Retina (tissue), 1 donor: ENCODE measurements at regions not wholly inside any gene's neighbourhood (a gene's known extent, or its start where the extent isn't known, plus 50 kb on each side); places are given as distances from the start of the nearest gene placed in this dataset.

Experiments used
- DNase-seq: peaks from one replicate; pipeline ENCODE4 v3.0.0-alpha.2; 2016

DNA sequence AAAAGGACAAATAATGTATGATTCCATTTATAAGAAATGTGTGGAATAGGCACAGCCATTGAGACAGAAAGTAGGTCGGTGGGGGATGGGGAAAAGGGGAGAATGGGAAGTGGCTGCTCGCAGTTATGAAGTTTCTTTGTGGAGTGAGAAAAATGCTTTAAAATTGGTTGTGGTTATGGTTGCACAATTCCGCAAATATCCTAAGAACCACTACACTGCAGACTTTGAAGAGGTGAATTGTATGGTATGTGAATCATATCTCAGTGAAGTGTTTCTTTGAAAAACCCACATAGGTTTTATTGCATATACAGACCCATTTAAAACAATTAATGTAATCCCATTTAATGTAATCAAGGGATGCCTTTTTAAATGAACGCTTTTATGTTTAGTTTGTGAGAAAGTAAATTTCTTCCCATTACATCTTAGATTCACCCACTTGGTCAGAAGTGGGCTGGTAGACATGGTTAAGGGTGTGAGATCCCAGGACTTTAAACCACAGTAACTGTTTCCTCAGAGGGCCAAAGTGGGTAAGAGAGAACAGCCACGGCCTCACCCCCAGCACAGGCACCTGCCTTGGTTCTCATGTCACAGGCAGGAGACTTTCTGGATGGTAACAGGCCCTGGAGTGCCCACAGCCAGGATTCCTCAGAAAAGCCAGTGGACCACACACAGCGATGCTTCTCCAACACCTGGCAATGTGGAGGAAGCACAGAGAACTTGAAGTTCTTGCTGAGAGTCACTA is 119.3 kb upstream of the GJB6 start:
- no peak for DNase-seq

DNA sequence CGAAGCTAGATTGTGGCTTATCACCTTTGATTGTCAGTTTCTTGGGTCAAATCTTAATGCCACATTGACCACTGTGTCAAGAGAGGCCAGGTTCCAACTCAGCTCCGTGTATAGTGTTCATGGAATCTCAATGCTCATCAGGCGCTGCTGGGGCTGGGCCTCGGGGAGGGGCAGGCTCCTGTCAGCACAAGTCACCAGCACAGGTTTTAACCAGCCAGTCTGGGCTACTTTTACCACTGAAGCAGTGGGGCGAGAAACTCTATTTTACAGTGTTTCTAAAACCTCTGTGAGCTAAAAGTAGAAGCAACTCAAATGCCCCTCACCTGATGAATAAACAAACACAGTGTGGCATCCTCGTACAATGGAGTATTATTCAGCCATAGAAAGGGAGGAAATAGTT is 118.7 kb upstream of the GJB6 start:
- DNase-seq = no peak

DNA sequence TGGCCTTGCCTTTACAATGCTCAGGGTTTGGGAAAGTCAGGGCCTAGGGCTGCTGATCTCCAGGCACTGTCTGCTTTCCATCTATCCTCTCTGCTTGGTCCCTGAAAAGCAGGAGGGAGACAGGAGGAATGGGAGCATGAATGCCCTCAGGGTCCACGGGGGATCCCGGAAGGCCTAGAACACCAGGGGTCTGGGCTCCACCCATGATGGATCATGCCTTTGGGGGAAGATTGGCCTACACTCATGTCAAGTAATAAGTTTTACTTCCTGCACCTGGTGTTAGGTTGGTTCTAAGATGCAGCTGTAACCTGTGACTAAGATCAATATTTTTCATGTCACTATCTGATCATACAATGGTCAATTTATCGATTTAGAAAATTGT is 118.3 kb upstream of the GJB6 start:
- no peak for DNase-seq

DNA sequence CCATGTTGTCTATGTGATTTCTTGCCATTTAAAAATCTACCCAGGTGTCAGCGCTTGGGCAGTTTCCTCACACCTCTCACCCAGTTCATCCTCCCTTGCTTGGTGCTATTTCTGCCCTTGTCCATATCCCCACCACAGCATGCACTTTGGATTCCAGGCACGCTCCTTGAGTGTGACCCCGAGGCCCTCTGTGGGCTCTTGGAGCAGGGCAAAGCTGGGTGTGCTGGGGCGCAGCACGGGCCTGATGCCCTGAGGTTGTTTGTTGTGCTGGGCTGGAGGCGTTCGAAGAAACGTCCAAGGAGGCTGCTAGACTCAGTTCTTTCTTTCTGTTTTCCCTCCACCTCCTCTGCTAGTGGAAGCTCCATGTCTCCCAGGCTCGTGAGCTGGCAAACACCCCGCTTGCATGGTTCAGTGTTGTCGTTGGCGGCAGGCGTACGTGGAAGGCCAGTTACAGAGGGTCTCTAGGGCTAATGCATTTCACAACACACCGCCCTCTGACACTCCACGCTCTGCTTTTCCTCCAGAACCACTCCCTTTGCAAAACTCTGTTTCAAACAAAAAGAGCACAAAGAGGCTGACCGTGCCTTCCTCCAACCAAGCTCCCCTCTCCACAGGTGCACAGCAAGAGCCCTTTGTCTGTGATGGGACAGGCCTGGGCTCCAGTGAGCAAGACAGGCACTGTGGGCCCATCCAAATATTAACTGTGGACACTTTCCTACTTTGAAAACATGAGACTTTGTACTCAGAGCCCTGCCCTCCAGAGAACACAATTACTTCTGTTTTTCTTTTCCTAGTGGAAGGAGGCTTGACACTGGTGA is 117.7 kb upstream of the GJB6 start:
- DNase-seq = no peak

DNA sequence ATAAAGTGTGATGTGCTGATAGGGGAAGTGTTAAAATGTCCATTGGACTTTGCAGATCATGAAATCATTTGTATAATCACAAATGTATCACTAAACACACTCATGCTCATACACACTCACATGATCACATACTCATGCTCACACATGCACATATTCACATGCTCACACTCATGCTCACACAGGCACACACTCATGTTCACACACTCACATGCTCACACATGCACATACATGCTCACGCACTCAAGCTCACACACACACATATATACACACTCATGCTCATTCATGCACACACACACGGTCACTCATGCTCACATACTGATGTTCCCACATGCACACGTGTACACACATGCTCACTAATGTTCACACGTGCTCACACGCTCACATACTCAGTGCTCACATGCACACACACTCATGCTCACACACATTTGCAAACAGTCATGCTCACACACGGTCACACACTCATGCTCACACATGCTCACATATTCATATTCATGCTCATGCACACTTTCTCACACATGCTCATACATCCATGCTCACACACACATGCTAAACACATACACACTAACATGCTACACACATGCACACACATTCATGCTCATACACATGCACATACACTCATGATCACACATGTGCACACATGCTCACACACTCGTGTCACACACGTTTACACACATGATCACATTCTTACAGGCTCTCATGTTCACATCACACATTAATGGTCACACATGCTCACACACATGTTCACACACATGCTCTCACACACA is 116.7 kb upstream of the GJB6 start:
- no peak for DNase-seq

DNA sequence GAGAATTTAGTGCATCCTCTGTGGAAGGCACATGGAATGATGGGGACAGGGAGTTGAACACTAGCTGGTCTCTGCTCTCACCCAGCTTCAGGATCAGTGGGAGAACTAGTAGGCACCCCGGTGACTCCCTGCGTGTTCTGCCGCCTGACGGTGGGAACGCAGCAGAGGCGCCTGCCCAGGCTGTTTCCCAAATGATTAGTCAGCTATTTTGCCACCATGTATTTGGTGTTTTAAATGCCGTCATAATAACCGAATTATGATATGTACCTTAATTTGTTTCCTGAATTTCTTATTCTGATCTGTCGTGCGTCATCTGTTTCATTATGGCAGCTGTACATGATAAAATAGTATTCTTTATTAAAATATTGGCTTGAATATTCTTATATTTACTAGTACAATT is 115.9 kb upstream of the GJB6 start:
- no peak for DNase-seq

DNA sequence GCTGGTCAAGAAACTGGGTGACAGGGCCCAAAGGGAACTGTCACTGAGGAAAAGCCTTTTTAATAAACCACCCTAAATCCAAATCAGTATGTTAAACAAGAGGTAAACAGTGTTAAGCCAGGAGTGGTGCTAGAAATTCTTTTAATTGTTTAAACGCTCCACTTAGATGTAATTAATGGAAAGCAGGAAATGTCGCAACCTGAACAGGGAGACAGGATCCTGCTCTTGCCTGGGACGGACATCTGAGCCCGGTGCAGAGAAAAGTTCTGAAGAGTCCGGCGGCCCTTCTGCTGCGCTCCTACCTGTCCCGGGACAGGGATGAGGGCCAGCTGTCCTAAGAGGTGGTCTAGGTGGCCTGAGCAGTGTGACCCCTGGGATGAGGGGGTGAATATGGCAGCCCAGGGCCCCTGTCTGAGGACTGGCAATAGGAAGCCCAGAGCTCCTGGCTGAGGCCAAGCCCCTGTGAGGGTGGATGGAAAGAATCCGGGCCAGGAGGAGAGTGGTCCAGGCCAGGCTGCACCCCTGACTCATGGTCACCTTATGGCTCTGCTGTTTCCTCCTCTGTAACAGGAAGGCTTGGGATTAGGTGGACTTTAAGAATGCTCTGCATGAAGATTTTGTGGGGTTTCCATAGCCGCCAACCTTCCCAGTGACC is 112.8 kb upstream of the GJB6 start:
- DNase-seq = no peak

DNA sequence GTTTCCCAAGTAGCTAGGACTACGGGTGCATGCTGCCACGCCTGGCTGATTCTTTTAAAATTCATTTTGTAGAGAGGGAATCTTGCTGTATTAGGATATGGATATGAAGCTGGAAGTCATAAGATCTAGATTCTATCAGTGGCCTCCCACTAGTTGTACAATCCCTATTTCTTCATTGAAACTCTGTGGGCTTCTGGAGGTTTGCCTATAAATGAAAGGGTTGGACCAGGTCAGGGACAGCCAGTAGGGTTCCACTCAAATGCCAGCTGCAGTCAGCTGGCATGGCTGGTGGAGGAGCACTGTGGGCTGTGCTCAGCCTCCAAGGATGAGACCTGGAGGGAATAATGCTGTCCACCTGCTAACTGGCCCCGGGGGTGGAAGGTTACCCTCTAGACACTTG is 110.2 kb upstream of the GJB6 start:
- no peak for DNase-seq

DNA sequence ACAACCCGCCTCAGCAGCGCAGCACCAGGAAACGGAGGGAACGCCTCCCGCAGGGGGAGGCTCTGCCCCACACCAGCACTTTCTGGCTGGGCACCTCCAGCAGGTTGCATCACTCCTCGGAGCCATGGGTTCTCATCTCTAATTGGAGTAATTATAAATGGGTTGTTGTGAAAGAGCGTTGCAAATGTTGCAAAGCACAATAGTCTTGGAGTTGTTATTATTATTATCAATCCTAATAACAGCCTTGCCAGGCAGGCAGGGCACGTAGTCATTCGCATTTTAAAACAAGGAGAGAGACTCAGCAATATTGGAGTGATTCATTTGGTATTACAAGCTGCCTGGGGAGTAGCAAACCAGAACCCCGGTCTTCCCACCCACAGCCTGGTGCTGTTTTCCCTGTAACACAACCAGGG is 108.6 kb upstream of the GJB6 start:
- DNase-seq = no peak

DNA sequence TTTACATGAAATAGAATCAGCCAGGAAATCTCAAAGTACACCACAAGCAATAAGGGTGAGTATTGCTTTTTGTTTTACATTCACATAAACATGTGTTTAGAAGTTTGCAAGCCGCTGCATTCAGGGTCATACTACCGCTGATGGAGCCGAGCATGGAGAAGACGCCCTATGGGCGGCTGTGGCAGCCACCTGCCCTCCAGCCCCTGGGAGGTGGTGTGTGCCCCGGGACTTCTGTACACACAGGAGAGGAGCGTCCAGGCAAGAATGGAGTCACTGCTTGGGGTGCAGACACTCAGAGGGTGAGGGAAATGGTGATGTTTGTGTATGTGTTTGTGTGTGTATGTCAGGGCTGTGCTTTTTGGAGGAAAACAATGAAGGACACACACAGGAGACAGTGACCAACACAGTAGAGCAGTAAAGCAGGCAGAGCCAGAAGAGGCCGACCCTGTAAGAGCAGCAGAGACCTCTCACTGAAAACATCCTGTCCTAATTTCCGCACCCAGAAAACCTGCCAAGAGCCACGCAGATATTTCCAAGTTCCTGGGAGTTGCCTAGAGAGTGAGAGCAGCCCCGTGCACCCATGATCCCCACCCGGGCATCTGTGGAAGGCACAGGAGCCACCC is 108.1 kb upstream of the GJB6 start:
- no peak for DNase-seq

DNA sequence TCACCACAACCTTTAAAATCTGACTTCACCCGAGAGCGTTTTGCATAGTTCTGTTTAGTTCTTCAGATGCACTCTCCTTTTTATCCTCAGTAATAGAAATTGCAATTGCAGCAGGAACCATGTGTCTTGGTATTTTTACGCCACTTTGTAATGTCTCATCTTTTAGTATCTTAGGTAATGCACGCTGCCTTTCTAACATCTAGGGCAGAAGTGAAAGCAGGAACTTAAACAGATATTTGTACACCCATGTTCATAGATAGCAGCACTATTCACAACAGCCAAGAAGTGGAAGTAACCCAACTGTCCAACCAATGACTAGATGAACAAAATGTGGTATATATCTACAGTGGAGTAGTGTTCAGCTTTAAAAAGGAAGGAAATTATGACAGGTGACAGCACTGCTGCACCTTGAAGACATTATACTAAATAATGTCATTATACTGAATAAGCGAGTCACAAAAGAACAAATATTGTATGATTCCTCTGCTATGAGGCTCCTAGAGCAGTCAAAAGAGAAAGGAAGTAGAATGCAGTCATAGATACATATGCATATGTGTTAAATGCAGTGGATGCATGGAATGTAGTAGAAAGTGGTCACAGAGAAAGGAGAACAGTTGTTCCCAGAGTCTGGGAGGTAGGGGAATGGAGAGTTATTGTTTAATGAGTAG is 105.9 kb upstream of the GJB6 start:
- no peak for DNase-seq

DNA sequence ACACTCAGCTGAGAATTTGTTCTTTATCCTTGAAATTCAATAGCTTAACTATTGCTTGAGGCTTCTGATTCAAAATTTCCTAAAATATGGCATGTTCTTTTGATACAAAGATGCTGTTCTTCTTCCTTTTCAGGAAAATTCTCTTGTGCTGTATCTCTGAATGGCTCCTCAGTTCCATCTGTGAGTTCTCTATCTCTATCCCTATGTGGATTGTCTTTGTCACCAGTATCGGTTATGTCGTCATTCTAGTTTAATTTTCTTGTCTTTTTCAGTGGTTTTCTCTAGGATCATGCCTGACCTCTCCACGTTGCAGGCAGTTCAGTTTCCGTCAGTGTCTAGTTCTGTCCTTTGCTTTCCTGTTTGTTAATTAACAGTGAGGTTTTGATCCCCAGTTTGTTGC is 104.6 kb upstream of the GJB6 start:
- no peak for DNase-seq

DNA sequence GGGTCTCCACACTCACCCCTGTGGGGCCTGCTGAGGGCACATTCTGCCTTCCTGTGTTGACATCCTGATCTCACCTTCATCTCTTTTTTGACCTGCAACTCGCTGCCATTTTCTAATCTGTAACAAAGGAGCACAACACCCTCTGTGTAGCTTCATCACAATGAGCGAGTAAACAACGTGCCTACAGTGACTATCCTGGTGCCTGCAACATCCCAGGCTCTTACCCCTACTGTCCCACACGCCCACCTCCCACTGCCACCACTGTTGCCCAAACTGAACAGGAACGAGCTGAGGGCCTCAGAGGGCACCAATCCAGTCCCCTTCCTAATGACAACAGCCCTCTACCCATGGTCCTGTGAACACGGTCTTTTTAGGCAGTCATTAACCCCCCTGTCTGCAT is 102.2 kb upstream of the GJB6 start:
- no peak for DNase-seq

DNA sequence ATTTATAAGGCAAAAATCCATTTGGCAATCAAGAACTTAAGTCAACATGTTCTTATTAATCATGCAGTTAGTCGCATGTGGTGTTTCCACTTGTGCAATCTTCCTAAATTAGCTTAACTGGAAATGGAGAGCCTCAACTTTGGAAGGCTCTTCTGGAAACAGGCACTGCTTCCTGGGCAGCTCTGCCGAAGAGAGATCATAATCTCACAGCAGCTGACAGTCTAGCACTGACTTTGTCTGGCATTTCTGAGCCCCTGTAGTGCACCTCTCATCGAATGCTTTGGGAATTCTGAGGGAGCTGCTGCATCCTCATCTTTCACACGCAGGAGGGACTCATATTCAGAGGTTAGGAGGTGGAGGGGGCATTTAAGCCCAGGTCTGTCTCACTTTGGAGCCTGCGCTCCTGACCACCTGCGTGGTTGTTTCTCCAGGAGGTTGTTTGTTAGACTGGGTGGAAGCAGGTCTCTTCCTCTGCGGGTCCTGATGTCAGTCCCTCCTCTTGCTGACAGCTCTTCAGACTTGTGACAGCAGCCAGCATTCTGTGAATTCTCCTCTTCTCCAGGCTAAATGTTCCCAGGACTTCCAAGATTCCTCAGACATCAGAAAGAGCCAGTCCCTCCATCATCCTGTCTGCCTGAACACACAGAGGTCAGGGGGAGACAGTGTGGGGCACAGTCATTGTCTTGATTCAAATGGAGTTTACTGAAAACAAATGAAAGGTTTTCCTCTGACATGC is 100.4 kb upstream of the GJB6 start:
- no peak for DNase-seq

DNA sequence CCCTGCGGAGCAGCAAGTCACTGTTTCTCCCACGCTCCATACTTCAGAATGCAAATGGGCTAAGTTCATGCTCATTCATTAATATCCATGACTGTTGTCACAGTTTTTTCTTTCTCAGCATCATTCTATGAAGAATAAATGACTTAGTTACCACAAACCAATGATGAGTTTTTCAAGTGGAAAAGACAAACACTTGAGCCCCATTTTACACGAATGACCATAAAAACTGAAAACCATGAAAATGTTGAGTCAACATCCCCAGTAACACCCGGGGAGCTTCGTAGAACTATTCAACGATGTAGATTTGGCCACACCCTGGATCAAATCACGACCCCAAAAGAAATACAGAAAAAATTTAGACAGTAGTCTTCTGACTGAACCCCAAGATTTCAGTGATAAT is 99.8 kb upstream of the GJB6 start:
- no peak for DNase-seq

DNA sequence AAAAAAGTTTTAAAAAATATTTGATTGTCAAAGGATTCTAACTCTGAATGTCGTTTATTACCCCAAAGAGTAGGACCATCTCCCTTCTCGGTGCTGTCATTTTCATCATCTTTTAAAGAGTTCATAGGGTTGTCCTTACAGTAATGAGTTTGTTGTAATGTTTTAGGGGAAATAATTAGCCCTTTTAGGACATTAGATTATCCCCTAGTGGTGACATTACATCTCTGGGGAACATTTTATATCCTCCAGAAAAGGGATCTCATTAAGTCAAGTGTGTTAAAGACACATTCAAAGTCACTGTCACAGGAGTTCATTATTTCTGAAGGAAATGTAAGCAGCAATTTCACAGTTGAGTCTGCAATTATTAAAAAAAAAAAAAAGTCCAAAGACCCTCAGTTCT is 99.3 kb upstream of the GJB6 start:
- DNase-seq = no peak

DNA sequence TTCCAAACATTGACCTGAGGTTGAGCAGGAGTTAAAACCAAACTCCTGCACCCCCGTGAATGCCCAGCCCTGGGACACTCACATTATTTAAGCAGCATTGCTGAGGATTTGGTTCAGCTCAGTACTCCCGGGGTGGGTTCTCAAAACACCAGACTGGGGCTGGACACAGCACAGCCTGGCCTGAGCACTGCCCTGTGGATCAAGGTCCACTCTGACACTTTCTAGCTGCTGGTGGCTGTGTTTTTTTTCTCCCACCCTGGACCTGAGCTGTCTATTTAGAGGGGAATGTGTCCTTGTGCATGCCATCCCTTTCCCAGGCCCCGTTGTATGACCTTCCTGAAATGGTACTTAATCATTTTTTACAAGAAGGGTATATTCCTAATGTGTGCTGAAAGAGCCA is 94.7 kb upstream of the GJB6 start:
- DNase-seq = no peak

DNA sequence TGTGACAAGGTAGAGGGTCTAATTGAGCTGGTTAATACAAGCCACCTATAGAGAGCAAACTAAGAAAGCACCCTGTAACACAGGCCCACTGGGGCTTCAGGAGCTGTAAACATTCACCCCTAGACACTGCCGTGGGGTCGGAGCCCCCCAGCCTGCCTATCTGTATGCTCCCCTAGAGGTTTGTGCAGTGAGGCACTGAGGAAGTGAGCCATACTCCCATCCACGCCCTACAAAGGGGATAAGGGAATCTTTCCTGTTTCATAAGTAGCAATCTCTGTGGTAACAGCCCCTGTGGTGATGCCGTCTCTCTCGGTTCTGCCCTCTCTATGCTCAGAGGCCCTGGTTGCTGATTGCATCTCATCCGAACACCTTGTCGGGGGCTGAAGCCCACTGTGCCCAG is 94.2 kb upstream of the GJB6 start:
- no peak for DNase-seq

DNA sequence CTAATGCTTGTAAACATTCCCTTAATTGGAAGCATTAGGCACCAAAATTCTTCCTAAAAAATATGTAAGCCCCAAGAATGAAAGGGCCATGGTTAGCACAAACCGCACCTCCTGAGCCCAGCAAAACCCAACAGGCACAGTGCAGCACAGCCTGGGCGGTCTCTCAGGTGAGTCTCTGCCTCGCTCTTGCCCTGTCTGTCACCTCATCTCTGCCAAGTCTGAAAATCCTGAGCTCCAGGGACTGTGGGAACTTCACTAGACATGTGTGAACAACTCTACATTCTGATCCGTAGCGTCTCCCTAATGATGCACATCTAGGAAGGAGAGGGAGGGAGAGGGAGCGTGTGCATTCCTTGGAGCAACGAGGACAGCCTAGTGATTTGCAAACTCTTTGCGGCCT is 88.8 kb upstream of the GJB6 start:
- DNase-seq = no peak

DNA sequence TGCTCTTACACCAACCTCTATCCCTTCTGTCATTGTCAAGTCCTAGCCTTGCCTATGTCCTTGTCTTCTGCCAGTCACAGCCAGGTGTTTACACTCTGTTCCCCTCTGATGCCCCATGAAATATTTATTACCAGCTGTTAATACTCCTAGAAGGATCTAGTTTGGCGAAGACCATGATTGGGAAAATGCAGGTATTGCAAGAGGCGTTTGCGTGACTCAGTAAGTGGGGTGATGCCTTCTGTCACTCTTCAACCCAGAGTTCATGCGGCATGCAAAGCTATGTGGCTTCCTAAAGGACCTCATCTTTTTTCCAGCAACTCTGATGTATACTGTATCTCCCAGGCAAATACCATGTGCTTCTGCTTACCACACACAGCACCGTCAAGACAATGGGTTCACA is 81.8 kb upstream of the GJB6 start:
- no peak for DNase-seq

DNA sequence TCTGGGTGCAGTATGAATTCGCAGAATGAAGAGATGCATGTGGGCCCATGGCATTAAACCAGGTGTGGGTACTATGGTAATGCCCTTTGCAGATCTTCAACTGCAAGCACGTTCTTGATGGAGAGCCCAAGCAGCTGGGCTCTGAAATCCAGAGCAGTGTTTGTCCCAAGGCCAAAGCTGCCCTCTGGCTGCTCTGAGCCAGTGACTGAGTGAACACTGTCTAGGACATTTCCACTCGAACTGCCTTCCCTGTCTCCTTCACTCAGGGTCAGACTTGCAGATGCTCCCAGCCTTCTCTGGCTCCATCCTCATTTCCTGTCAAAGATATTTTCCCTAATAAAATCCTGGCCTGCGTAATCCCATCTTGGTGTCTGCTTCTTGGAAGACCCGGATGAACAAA is 80.2 kb upstream of the GJB6 start:
- no peak for DNase-seq

DNA sequence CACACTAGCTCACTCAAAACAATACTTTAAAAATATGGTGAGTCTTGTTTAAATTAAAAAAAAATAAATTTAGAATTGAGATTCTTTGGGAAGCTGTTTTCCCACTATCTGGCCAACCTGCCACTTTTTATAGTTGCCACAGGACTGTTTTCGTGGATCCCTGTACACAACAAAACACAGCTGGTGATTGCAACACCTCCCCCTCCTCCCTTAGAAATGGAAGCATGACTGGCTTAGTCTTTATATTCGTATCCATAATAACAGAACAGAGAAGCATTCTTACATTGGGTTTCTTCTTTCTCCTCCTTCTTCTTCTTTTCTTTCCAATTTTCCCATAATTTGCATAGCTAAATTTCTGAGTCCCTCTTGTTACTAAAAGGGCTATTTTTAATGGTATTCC is 79.5 kb upstream of the GJB6 start:
- no peak for DNase-seq
